ENCODE measurements at regions not wholly inside any gene's neighbourhood (a gene's known extent, or its start where the extent isn't known, plus 50 kb on each side); places are given as distances from the start of the nearest gene placed in this dataset.
A peak's percentile ranks its signal among the peaks of the same experiment; 100 is the strongest.

- DNase-seq (ENCODE audit: low read depth), result no peak
These were observed 288.3 kb upstream of the CDH18 start for GRCh38 chr5:20276061-20276958.

DNA sequence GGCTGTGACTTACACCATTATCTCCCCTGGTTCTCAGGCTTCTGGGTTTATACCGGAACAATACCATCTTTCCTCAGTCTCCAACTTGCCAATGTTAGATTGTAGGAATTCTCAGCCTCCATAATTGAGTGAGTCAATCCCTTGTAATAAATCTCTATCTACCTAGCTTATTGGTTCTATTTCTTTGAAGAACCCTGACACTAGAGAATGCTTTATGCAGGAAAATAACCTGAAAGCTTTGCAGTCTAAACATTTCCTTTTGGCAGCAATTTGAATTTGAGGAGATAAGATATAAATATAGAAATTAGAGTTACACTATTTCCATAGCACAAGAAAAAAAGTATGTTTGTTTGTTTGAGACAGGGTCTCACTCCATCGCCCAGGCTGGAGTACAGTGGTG lies 278.1 kb upstream of the CDH18 start:
- DNase-seq (ENCODE audit: low read depth), result no peak

- DNase-seq (ENCODE audit: low read depth), result no peak
These were observed 274.9 kb upstream of the CDH18 start for GRCh38 chr5:20262896-20263295.

- no peak for DNase-seq (ENCODE audit: low read depth)
These were observed 266.7 kb upstream of the CDH18 start for GRCh38 chr5:20254748-20255147.

DNA sequence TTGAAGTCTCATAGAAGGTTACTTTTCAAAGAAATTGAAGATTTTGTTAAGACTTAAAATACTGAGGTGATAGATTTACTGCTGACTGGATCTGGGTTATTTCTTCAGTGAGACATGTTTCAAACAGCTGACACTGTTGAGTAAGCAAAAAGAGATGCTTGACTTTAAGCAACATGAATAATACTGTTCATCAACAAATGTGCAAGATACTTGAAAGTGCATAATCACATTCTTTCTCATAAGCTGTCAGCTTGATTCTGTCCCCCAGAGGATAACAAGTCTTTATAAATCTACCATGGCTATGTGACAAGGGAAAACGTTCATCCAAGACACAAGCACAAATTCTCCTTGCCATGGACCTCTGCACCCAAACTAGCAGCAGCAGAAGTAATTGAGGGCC lies 260.1 kb upstream of the CDH18 start:
- DNase-seq (ENCODE audit: low read depth), result no peak

- no peak for DNase-seq (ENCODE audit: low read depth)
These were observed 257.5 kb upstream of the CDH18 start for GRCh38 chr5:20245432-20245974.

DNA sequence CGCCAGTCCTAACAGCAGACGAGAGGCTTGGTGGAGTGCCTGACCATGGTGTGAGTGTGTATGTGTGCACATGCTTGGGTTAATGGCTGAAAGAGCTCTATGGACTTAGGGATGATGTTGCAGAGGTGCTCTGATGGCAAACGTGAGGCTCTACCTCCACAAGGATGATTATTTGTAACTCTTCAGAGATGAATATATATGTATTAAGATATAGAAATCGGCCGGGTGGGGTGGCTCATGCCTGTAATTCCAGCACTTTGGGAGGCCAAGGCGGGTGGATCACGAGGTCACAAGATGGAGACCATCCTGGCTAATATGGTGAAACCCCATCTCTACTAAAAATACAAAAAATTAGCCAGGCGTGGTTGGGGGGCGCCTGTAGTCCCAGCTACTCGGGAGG lies 253.4 kb upstream of the CDH18 start:
- no peak for DNase-seq (ENCODE audit: low read depth)

DNA sequence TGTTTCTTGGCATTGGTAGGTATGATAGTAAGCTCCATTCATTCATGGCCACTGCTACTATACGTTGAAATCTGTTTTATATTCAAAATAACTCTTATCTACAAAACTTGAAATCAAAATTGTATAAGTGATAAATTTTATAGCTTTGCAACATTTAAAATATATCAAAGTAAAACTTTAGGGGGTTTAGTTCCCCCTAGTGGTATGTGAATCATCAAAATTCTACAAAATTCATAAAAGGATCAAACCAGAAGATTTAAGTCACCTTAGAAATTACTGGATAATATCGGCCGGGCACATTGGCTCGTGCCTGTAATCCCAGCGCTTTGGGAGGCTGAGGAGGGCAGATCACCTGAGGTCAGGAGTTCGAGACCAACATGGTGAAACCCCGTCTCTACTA lies 243.0 kb upstream of the CDH18 start:
- no peak for DNase-seq (ENCODE audit: low read depth)

GRCh38 chr5:20230010-20230409 lies 242.0 kb upstream of the CDH18 start:
- no peak for DNase-seq (ENCODE audit: low read depth)

DNA sequence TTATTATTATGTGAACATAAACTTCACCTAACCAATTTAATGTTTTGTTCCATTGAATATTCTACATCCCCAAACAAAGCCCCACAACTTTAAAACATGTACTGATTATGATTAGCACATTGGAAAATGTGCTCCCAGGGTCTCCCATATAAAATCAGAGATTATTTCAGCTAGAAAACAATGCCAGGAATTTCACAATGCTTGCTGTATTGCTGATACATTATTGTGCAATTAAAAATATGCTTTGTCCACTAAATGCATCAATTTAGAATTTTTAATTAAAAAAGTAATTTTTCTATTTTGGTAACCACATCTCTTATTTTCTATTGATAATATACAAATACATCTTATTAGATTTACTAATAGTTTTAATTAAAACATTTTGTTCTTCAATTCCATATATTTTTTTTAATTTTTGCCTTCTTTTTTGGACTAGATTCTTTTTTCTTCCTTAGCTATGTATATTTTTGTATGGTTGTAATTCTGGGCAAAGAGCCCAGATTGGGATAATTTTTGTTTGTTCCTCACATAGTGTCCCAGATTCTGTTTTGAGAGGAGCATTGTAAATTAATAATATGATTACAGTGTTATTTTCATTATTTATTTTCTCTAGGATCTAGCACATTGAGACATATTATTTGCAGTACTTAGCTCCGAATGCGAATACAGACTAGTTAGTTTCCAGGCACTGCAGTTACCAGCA lies 241.5 kb upstream of the CDH18 start:
- DNase-seq (ENCODE audit: low read depth), result peak; percentile 28

DNA sequence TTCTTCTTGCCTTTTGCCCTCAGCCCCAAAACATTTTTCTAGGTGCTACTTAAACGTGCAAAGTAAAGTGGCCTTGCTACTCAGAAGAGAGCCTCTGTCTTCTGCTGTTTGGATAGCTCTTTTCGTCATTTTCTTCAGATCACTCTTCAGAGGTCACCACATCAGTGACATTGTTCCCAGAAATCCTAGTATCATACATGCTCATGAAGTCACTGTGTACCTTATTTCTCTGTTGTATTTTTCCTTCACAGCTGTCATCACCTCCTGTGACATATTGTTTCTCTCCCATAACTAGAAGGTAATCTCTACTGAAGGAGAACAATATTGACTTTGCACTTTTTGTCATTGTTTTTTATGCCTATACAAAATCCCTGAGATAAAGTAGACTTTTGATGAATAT lies 237.0 kb upstream of the CDH18 start:
- DNase-seq (ENCODE audit: low read depth), result no peak

DNA sequence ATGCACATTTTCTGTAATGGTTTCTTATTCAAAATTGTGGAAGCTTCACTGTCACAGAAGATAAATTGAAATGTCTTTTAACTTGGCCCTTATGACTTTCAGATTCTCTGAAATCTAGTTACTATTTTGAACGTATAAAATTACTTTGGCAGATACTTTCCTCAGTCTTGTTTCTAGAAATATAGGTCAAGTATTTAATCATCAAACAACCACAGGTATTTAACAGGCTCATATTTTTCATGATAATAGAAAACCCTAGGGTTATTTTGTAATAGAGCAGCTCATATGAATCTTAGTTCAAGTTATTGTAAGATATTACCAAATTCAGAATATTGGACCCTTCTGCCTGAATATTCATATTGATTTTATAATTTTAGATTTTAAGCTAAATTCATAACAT lies 236.0 kb upstream of the CDH18 start:
- no peak for DNase-seq (ENCODE audit: low read depth)

GRCh38 chr5:20223451-20223850 lies 235.5 kb upstream of the CDH18 start:
- DNase-seq (ENCODE audit: low read depth), result no peak

DNA sequence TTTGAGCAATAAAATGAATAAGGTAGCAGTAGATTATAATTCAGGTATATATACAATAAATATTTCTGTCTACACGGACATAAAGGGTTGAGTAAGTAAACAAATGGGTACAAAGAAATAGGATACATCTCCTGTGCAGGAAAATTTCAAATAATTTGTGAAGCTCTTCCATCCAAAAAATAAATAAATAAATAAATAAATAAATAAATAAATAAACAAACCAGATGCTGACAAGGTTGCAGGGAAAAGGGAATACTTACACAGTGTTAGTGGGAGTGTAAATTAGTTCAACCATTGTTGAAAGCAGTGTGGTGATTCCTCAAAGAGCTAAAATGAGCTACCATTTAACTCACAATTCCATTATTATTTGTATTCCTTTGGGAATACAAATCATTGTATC lies 227.3 kb upstream of the CDH18 start:
- DNase-seq (ENCODE audit: low read depth), result no peak

- DNase-seq (ENCODE audit: low read depth), result no peak
These were observed 225.8 kb upstream of the CDH18 start for GRCh38 chr5:20213803-20214202.

DNA sequence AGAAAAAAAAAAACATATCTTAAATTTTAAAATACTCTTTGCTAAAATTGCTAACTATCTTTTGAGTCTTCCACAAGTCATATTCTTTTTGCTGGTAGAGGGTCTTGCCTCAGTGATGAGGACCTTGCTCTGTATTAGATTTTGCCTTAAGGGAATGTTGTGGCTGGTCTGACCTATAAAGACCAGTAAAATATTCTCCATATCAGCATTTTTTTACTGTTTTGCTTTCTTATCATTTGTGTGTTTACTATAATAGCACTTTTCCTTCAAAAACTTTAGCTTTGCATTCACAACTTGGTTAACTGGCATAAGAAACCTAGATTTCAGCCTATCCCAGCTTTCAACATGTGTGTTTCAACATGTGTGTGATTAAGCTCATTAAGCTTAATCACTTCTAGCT lies 224.7 kb upstream of the CDH18 start:
- no peak for DNase-seq (ENCODE audit: low read depth)

DNA sequence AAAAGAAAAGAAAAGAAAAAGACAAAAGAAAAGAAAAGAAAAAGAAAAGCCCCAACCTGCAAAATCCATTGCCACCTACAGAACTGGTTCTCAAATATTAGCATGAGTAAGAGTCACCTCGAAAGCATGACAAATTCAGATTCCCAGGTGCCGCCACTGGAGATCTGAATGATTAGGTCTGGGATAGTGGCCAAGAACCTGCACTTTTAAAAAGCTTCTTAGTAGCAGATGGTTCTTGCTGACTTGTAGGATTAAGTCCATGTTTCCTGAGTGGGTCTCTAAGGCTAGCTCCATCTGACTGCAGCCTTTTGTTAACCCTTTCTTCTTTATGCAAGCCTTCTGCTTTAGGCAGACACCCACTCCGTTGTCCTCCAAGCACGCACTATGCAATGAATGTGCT lies 178.5 kb upstream of the CDH18 start:
- peak; percentile 26 for DNase-seq (ENCODE audit: low read depth)

DNA sequence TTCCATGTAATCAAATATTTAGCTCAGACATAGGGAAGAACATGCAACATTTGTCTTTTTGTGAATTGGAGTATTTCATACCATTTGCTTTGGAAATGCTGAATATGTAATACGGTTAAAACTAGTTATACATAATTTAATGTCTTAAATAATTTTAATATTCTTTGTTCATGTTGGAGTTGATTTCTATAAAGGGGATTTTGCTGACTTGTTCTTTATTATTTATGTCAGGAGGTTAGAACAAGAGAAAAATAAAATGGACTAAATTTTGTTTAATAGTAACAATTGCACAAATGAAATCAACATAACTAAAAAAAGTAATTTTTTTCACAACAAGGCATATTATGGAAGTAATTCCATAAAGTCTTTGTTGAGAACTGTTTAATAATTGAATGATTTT lies 170.0 kb upstream of the CDH18 start:
- no peak for DNase-seq (ENCODE audit: low read depth)

GRCh38 chr5:20157089-20157488 lies 169.1 kb upstream of the CDH18 start:
- DNase-seq (ENCODE audit: low read depth), result no peak

- DNase-seq (ENCODE audit: low read depth), result no peak
These were observed 157.2 kb upstream of the CDH18 start for GRCh38 chr5:20145240-20145639.

GRCh38 chr5:20129501-20129900 lies 141.5 kb upstream of the CDH18 start:
- no peak for DNase-seq (ENCODE audit: low read depth)

- no peak for DNase-seq (ENCODE audit: low read depth)
These were observed 140.3 kb upstream of the CDH18 start for GRCh38 chr5:20128343-20128742.

DNA sequence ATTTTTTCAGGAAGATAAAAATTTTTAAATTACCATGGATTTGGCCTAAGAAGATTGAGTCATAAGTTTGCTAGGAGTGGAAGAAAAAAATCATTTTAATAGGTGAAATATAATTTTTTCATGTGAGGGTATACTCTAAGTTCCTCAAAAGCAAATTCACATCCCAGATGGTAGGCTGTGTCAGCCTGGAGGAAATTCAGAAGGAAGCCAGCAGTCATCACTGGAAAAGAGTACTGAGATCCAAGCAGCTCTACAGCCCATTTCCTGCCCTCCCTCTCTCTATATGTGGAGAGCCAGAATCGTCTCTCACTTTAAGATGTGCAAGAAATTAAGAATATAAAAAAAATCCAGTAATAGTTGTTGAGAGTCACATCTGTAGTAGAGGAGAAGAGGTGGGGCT lies 126.5 kb upstream of the CDH18 start:
- DNase-seq (ENCODE audit: low read depth), result no peak

Data from forelimb muscle (tissue), 1 donor.